Subcutaneous abdominal adipose tissue (tissue), 5 donors: ENCODE measurements at regions not wholly inside any gene's neighbourhood (a gene's known extent, or its start where the extent isn't known, plus 50 kb on each side); places are given as distances from the start of the nearest gene placed in this dataset.

Experiments
- H3K27ac ChIP-seq: one replicate; pipeline ENCODE4 v1.7.0; 2013; ENCODE audit warnings: low read depth, mild to moderate bottlenecking, inconsistent platforms, low read length, moderate library complexity
- H3K27me3 ChIP-seq, 5 donors: one replicate each; pipeline ENCODE4 v1.7.0; 2013; ENCODE audit warnings: low read length in 5 of 5, inconsistent platforms in 1 of 5; ENCODE audit not compliant: control insufficient read depth in 5 of 5, insufficient read depth in 4 of 5
- H3K36me3 ChIP-seq, 5 donors: one replicate each; pipeline ENCODE4 v1.7.0; 2013; ENCODE audit warnings: low read length in 5 of 5; ENCODE audit not compliant: control insufficient read depth in 5 of 5, insufficient read depth in 5 of 5
- H3K4me1 ChIP-seq, 5 donors: one replicate each; pipeline ENCODE4 v1.7.0; 2013; ENCODE audit warnings: low read length in 5 of 5, mild to moderate bottlenecking in 3 of 5, moderate library complexity in 1 of 5; ENCODE audit not compliant: control insufficient read depth in 5 of 5, insufficient read depth in 5 of 5
- H3K4me3 ChIP-seq, 5 donors: one replicate each; pipeline ENCODE4 v1.7.0; 2013; ENCODE audit warnings: low read length in 5 of 5, low read depth in 1 of 5
- H3K9ac ChIP-seq, 5 donors: one replicate each; pipeline ENCODE4 v1.7.0; 2013; ENCODE audit warnings: low read length in 5 of 5, mild to moderate bottlenecking in 4 of 5, moderate library complexity in 3 of 5
- H3K9me3 ChIP-seq, 5 donors: one replicate each; pipeline ENCODE4 v1.7.0; 2013; ENCODE audit warnings: low read length in 5 of 5; ENCODE audit not compliant: control insufficient read depth in 5 of 5
- donor health status: healthy.
- donor health status: healthy.
- donor health status: healthy.
- donor health status: healthy.
- donor health status: healthy.

DNA sequence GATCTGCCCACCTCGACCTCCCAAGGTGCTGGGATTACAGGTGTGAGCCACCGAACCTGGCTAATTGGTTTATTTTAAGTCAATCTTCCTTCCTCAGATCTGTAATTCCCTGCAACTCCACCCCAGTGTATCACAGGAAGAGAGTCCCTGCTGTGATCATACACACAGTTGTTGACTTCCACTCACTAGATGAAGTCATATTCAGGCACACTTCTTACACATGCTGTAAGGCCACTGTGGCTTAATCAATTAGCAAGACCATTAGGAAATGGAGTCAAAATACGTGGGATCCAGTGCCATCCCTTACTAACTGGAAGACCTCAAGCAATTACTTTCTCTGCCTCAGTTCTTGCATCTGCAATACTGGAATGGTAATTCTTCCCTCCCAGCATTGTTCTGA lies 66.1 kb upstream of the PAX2 start:
- Histone ChIP-seq H3K9ac (no peak overlapping the region), H3K36me3 (no peaks in the 10 kb centered on the region), H3K9me3 (no peaks in the 10 kb centered on the region), H3K27me3 (peaks cover 32 to 41% (median 35%) of the 10 kb centered on the region in 5 donors), H3K4me3 (no peak overlapping the region), H3K27ac (no peak overlapping the region), H3K4me1 (peaks cover 0 to 4% (median 3%) of the 10 kb centered on the region in 5 donors)

DNA sequence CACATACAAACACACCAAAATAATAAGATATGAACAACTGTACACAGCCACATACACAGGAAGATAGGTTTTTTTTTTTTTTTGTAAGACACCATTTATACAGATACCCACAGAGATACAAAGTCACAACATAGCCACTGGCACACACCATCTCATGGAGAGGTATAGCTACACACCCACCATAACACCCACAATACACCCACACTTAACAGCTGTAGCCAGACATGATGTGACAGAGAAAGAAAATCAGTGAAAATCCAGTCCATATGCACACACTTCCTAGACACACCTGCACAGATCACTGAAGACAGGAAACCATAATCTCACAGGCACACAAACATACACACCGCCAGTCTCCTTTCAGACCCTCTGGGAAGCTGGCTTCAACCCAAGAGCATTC lies 62.4 kb upstream of the PAX2 start:
- Histone ChIP-seq H3K4me1 (peaks cover 0 to 4% (median 3%) of the 10 kb centered on the region in 5 donors), H3K27me3 (peaks cover 39 to 66% (median 59%) of the 10 kb centered on the region in 5 donors), H3K9ac (no peak overlapping the region), H3K4me3 (no peak overlapping the region), H3K9me3 (no peaks in the 10 kb centered on the region), H3K36me3 (no peaks in the 10 kb centered on the region), H3K27ac (no peak overlapping the region)

DNA sequence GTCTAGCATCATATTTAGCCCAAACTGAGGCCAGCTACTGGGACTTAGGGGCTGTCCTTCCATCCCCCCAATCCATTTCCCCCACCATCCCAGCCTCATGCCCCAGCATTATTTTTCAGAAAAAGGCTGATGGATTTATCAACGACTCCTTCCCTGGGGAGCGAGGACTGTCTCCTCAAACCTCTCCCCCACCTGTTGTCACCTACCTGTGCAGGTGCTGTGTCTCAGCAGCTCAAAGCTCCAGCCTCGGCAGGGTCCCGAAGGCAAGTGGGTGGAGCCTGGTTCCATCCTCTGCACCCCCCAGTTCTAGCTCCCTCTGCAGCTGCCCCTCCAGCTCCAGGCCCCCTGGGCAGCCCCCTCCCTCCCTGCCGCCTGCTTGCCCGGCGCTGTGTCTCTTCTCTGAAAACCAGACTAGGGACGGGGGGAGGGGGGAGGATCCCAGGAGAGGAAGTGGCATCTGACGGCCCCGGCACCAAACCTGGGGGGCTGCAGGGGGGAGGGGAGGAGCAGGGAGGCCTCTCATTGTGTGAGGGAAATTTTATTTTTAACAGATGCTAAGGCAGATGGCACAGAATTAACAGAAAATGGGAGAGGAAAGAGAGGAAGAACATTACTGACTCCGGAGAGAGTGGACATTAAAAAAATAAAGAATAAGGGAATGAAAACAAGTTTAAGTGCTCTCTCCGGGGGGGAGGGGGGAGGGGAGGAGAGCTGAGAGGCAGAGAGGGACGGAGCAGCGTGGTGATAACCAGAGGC lies 61.7 kb upstream of the PAX2 start:
- Histone ChIP-seq H3K36me3 (no peaks in the 10 kb centered on the region), H3K4me3 (no peak overlapping the region), H3K4me1 (peaks cover 0 to 4% (median 3%) of the 10 kb centered on the region in 5 donors), H3K9ac (no peak overlapping the region), H3K9me3 (no peaks in the 10 kb centered on the region), H3K27me3 (peaks cover 44 to 73% (median 65%) of the 10 kb centered on the region in 5 donors), H3K27ac (no peak overlapping the region)

DNA sequence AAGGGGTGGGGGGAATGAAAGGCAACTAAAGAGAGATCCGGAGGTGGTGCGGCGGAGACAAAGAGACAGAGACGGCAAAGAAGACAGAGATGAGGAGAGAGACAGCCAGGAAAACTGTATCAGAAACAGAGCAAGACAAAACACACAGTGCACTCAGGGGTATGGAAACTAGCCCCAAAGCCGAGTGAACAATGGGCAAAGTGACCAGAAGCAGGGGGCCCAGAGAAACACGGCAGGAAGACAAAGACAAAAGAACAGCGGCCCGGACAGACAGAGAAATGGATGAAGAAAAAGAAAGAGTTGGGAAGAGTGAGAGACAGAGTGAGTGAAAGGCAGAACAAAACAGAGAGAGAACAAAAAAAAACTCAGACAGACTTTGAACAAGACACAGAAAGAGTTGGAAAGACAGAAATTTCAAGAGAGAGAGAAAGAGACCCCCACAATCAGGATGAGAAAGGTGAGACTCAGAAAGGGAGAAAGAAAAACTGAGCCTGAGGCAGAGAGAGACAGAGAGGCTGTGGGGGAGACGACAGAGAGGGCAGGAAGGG lies 60.6 kb upstream of the PAX2 start:
- Histone ChIP-seq H3K27ac (no peak overlapping the region), H3K9ac (no peak overlapping the region), H3K9me3 (no peaks in the 10 kb centered on the region), H3K27me3 (peaks cover 47 to 79% (median 69%) of the 10 kb centered on the region in 5 donors), H3K4me3 (no peak overlapping the region), H3K36me3 (no peaks in the 10 kb centered on the region), H3K4me1 (peaks cover 0 to 4% (median 3%) of the 10 kb centered on the region in 5 donors)

DNA sequence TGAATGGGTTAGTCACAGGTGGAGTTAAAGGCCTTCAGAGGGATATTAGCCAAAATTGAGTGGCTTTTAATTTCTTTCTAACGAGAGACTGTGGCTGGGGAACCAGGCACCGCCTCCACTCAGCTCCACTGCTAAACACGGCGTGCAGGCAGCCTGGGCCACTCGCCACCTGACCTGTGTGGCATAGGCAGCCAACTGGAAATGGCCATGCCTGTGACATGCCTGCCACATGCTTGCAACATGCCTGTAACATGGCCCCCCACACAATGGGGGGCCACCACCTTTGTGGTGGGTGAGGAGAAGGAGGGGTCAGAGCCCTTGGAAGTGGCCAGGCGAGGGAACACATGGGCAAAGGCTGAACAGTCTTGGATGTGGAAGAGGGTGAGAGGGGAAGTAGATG lies 60.1 kb upstream of the PAX2 start:
- Histone ChIP-seq H3K4me3 (no peak overlapping the region), H3K27ac (no peak overlapping the region), H3K36me3 (no peaks in the 10 kb centered on the region), H3K9me3 (no peaks in the 10 kb centered on the region), H3K4me1 (peaks cover 0 to 4% (median 3%) of the 10 kb centered on the region in 5 donors), H3K9ac (no peak overlapping the region), H3K27me3 (peaks cover 47 to 79% (median 69%) of the 10 kb centered on the region in 5 donors)

DNA sequence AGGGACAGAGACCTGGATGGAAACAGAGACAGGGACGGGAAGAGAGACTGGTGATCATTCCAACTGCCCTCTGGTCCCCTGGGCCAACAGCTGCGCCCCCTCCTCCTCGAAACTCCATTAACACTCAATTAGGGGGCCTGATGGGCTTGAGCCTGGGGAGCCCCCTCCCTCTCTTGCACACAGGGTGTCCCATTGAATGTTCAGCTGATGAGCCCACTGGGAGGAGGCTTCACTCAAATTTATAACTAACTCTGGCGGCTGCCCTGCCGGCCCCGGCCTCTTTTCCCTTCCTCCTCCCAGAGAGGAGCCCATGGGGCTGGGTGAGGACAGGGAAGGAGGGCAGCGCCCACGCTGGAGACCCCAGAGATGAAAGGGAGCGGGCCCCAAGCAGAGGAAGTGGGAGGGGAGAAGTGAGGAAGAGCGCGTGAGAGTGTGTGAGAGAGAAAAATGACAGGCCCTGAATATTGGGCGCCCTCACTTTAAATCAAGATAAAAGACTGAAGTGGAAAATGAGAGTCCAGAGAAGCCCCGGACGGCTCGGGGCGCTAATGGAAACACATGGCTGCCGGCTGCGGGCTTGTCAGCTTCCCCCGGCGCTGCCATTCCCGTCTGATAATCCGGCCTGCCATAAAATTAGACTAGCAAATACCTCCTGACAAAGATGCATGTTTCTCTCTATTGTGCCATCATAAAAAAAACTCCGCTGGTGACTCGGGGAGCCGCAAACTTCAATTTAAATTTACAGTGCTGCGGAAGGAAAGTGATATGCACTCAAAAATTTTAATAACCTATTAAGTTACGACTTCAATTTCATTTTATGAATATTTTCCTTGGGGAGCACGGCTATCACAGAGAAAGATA lies 58.0 kb upstream of the PAX2 start:
- peaks cover 38 to 70% (median 60%) of the 10 kb centered on the region in 5 donors for H3K27me3 ChIP-seq
- no peak overlapping the region for H3K27ac ChIP-seq
- no peak overlapping the region for H3K4me3 ChIP-seq
- no peaks in the 10 kb centered on the region for H3K9me3 ChIP-seq
- no peaks in the 10 kb centered on the region for H3K4me1 ChIP-seq
- H3K36me3 ChIP-seq = no peaks in the 10 kb centered on the region
- H3K9ac ChIP-seq = no peak overlapping the region

DNA sequence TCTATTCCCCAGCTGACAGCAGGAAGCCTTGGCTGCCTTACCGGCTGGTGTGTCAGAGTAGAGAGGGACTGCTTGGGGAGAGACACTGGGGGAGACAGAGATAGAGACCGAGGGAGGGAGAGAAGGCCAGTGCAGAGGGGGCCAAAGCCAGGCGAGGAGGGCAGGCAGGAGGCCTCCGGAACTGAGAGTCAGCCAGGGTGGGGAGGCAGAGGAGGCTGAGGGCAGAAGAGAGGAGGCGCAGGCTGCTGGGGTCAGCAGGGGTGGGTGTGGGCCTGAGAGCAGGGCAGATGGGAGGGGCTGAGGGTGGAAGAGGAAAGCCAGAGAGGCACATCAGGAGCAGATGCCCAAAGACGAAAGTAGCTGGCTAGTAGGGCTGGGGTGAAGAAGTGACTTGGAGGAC lies 57.2 kb upstream of the PAX2 start:
- H3K27me3 ChIP-seq = peaks cover 30 to 61% (median 52%) of the 10 kb centered on the region in 5 donors
- H3K4me3 ChIP-seq = no peak overlapping the region

DNA sequence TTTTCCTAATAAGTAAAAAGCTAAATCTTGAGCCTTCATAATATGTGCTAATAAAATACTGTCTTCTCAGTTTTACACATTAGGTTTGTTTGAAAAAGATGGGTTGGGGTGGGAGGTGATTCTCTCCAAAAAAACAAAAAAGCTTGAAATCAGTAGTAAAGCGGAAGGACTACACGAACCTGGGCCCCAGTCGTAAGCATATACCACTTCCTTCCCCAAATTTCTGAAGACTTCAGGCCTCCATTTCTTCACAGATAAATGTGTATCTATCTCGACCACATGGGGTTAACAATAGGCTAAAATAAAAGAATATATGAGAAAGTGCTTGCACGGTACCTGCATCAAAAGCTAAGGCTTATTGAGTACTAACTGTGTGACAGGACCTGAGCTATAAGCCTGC lies 51.6 kb upstream of the PAX2 start:
- Histone ChIP-seq H3K4me3 (no peak overlapping the region), H3K27ac (no peak overlapping the region), H3K9ac (no peak overlapping the region), H3K27me3 (peaks cover 6 to 16% (median 11%) of the 10 kb centered on the region in 5 donors), H3K36me3 (no peaks in the 10 kb centered on the region), H3K9me3 (no peaks in the 10 kb centered on the region), H3K4me1 (no peaks in the 10 kb centered on the region)

More for the DNA sequence above, 57.2 kb upstream of the PAX2 start:
- no peaks in the 10 kb centered on the region for H3K4me1 ChIP-seq
- no peaks in the 10 kb centered on the region for H3K36me3 ChIP-seq
- no peak overlapping the region for H3K9ac ChIP-seq
- H3K9me3 ChIP-seq = no peaks in the 10 kb centered on the region
- H3K27ac ChIP-seq = no peak overlapping the region
